Thyroid gland (tissue), 4 donors: ENCODE measurements at regions not wholly inside any gene's neighbourhood (a gene's known extent, or its start where the extent isn't known, plus 50 kb on each side); places are given as distances from the start of the nearest gene placed in this dataset.

Experiments
- POLR2A ChIP-seq, 2 donors: fragments of 450-650 bp; IDR thresholded peaks; one replicate each; pipeline ENCODE4 v1.6.1; 2017; ENCODE audit warnings: antibody characterized with exemption in 2 of 2, mild to moderate bottlenecking in 2 of 2, moderate library complexity in 1 of 2
- TF ChIP-seq, protein P1 (sequence below), 6 experiments: fragments of 200-600 bp in 3 of 6; fragments of 450-650 bp in 3 of 6; sonication (generic) in 3 of 6; IDR thresholded peaks; one replicate each; pipeline ENCODE4 v1.5.1; 2016 to 2019; ENCODE audit warnings: antibody characterized with exemption in 6 of 6, mild to moderate bottlenecking in 2 of 6, inconsistent platforms in 1 of 6, moderate library complexity in 1 of 6

- TF ChIP-seq, protein P1, sequence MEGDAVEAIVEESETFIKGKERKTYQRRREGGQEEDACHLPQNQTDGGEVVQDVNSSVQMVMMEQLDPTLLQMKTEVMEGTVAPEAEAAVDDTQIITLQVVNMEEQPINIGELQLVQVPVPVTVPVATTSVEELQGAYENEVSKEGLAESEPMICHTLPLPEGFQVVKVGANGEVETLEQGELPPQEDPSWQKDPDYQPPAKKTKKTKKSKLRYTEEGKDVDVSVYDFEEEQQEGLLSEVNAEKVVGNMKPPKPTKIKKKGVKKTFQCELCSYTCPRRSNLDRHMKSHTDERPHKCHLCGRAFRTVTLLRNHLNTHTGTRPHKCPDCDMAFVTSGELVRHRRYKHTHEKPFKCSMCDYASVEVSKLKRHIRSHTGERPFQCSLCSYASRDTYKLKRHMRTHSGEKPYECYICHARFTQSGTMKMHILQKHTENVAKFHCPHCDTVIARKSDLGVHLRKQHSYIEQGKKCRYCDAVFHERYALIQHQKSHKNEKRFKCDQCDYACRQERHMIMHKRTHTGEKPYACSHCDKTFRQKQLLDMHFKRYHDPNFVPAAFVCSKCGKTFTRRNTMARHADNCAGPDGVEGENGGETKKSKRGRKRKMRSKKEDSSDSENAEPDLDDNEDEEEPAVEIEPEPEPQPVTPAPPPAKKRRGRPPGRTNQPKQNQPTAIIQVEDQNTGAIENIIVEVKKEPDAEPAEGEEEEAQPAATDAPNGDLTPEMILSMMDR (IDR thresholded peaks at IDR 0.05): no peak
- no peak for TF ChIP-seq POLR2A (IDR thresholded peaks at IDR 0.05)
Observed at GRCh38 chr10:2251631-2252030, 514.3 kb upstream of the ADARB2 start.
